ENCODE measurements at regions not wholly inside any gene's neighbourhood (a gene's known extent, or its start where the extent isn't known, plus 50 kb on each side); places are given as distances from the start of the nearest gene placed in this dataset.
"Not testable (repeated sequence)": the region's sequence is repeated elsewhere in the genome, so short reads cannot be mapped to it uniquely, and the experiment has no call there.

DNA sequence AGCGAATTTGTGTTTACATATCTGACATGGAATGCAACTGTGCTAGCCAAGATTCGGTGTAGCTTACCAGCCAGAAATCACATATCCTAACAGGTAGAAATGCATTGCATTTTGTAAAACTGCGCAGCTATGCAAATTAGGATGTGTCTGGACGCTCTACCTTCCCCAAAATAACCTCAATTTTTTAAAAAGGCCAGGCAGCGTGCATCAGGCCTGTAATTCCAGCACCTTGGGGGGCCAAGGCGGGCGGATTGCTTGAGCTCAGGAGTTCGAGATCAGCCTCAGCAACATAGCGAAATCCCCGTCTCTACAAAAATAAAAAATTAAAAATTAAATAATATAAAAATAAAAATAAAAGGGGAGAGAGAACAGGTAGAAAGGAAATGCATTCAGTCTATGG lies 305.0 kb downstream of the TYW1 start:
- Mint-ChIP-seq H3K27me3 (ENCODE audit: low read depth) (no peaks in the 10 kb centered on the region), H3K4me1 (ENCODE audit: low read depth) (peaks cover 33% of the 10 kb centered on the region), H3K27ac (no peak overlapping the region), H3K36me3 (ENCODE audit: insufficient read depth in 2 of 2) (no peaks in the 10 kb centered on the region), H3K4me3 (peak overlapping the region; percentile 88 to 95), H3K9me3 (no peaks in the 10 kb centered on the region)
- ATAC-seq (replicated peaks in 1 of 2), result no peak
- no peak for DNase-seq

DNA sequence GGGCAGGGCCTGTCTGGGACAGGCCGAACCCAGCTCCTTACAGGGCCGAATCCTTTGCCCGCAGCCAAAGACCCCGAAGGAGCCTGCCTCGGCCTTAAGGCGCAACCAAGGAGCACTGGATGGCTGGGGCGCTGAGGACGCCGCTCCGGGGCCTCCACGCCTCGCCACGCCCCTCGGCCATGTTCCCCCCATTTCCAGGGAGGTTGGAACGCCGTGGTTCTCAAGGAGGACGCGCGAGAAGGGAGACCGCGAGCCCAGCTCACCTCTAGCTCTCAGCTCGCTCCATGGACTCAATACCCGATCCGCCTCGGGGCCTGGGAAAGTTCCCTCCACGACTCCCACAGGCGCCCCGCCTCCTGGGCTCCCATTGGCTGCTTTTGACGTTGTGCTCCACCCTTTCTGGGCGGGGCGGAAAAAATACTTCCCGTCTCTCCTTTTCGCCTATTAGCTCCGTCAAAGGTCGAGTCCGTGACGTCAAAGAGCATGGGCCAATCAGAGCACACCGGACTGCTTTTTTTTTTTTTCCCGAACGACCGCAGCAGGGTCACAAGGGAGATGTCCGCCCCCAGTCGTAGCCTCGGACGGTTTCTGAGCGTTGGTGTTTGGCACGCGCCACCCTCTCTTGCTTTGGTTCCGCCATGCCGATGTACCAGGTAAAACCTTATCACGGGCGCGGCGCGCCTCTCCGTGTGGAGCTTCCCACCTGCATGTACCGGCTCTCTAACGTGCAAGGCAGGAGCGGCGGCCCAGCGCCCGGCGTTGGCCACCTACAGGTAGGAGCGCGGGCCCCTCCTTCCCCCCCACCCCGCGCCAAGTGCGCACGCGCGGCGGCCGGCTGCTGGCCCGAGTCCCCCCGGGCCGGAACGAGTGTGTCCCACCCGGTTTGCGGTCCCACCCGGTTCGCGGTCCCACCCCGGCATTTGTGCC lies 305.7 kb downstream of the TYW1 start:
- Mint-ChIP-seq H3K27ac (peak overlapping the region; percentile 97), H3K4me3 (peak overlapping the region; percentile 88 to 95), H3K4me1 (ENCODE audit: low read depth) (peaks cover 33% of the 10 kb centered on the region), H3K9me3 (no peaks in the 10 kb centered on the region), H3K36me3 (ENCODE audit: insufficient read depth in 2 of 2) (no peaks in the 10 kb centered on the region), H3K27me3 (ENCODE audit: low read depth) (no peaks in the 10 kb centered on the region)
- ATAC-seq (replicated peaks in 1 of 2) (peak; percentile 91 to 93), DNase-seq (peak; percentile 98 to 99)

DNA sequence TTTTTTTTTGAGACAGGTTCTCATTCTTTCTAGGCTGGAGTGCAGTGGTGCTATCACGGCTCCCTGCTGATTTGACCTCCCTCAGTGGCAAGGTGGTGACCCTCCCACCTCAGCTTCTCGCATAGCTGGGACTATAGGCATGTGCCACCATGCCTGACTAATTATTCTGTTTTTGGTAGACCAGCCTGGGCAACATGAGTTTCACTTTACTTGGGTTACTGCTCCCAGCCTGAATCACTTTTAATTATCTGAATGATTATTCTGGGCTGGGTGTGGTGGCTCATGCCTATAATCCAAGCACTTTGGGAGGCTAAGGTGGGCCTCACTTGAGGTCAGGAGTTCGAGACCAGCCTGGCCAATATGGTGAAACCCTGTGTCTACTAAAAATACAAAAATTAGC lies 308.2 kb downstream of the TYW1 start:
- not testable (repeated sequence) for ATAC-seq (replicated peaks in 1 of 2); DNase-seq; H3K27me3 Mint-ChIP-seq (ENCODE audit: low read depth); H3K36me3 Mint-ChIP-seq (ENCODE audit: insufficient read depth in 2 of 2); H3K9me3 Mint-ChIP-seq
- Mint-ChIP-seq H3K4me1 (ENCODE audit: low read depth) (peaks cover 33% of the 10 kb centered on the region), H3K4me3 (peak overlapping the region; percentile 44 to 78), H3K27ac (peak overlapping the region; percentile 30)

DNA sequence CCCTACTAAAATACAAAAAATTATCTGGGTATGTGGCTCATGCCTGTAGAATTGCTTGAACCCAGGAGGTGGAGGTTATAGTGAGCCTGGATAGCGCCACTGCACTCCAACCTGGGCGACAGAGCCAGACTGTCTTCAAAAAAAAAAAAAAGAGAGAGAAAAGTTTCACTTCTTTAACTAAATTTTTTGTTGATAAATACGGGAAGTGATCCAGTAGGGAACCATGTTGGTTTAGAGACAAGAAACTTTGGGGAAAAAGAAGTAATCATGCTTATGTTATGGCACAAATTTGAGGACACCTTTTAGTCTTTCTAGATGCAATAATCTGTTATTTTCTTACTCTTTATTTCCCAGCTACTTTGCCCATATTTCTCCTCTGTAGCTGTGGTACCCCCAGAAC lies 309.7 kb downstream of the TYW1 start:
- H3K27ac Mint-ChIP-seq, result no peak overlapping the region

DNA sequence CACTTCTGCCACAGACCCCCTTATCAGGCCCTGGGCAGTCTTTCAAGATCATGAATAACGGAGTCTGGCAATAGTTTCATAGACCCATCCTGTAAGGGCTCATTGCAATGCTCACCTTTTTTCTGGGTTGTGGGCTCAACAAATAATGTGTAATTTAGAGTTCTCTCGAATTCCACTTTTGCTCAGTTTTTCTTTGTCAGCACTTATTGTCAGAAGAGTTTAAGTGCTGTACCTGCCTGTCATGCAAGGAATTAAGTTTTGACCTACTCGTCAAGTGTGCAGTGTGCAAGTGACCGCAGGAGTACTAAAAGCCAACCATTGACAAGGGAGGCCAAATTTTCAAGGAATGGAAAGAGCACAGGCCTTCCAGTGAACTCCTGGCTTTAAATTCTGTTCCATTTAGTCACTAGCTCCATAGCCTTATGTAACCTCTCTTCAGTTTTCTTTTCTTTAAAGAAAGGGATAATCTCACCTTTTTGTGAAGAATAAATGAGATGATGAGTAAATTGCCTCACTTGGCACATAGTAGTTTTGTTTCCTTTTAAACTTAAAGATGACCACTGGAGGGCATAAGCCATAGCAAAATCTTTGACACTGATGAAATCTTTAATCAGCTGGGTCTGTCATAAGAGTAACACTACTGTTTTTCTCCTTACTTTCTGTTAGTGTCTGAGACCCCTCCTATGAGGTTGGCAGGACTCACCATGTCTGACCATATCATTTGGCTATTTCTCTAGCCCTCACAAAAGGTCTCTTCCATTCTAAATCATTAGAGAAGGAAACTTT lies 313.3 kb downstream of the TYW1 start:
- ATAC-seq (replicated peaks in 1 of 2) (no peak), DNase-seq (no peak)
- peaks cover under 1 to 25% of the 10 kb centered on the region in 2 donors for H3K36me3 Mint-ChIP-seq (ENCODE audit: insufficient read depth in 2 of 2)
- peaks cover 8% of the 10 kb centered on the region for H3K4me1 Mint-ChIP-seq (ENCODE audit: low read depth)
- no peaks in the 10 kb centered on the region for H3K9me3 Mint-ChIP-seq
- H3K4me3 Mint-ChIP-seq, result no peak overlapping the region
- H3K27me3 Mint-ChIP-seq (ENCODE audit: low read depth), result no peaks in the 10 kb centered on the region
- peak overlapping the region; percentile 93 for H3K27ac Mint-ChIP-seq

More for the DNA sequence above, 309.7 kb downstream of the TYW1 start:
- no peaks in the 10 kb centered on the region for H3K9me3 Mint-ChIP-seq
- peaks cover 0 to 13% of the 10 kb centered on the region in 2 donors for H3K36me3 Mint-ChIP-seq (ENCODE audit: insufficient read depth in 2 of 2)
- DNase-seq (no peak), ATAC-seq (replicated peaks in 1 of 2) (no peak)
- H3K4me3 Mint-ChIP-seq, result no peak overlapping the region
- no peaks in the 10 kb centered on the region for H3K27me3 Mint-ChIP-seq (ENCODE audit: low read depth)
- H3K4me1 Mint-ChIP-seq (ENCODE audit: low read depth), result peaks cover 25% of the 10 kb centered on the region

DNA sequence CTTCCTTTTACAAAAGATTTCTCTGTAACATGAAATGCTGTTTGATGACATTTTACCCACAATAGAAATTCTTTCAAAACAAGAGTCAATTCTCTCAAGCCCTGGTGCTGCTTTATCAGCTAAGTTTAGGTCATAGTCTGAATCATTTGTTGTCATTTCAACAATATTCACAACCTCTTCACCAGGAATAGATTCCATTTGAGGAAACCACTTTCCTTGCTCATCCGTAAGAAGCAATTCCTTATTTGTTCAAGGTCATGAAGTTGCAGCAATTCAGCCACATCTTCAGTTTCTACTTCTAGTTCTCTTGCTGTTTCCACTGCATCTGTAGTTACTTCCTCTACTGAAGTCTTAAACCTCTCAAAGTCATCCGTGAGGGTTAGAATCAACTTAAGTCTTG lies 315.3 kb downstream of the TYW1 start:
- DNase-seq, result no peak
- ATAC-seq (replicated peaks in 1 of 2), result no peak
- Mint-ChIP-seq H3K27ac (no peak overlapping the region), H3K4me3 (no peak overlapping the region), H3K27me3 (ENCODE audit: low read depth) (no peaks in the 10 kb centered on the region), H3K36me3 (ENCODE audit: insufficient read depth in 2 of 2) (peaks cover 2 to 25% of the 10 kb centered on the region in 2 donors), H3K4me1 (ENCODE audit: low read depth) (no peaks in the 10 kb centered on the region), H3K9me3 (no peaks in the 10 kb centered on the region)

DNA sequence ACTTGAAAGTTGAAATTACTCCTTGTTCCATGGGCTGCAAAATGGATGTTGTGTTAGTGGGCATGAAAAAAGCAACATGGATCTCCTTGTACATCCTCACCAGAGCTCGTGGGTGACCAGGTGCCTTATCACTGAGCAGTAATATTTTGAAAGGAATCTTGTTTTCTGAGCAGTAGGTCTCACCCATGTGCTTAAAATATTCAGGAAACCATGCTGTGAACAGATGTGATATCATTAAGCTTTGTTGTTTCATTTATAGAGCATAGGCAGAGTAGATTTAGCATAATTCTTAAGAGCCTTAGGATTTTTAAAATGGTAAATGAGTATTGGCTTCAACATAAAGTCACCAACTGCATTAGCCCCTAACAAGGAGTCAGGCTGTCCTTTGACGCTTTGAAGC lies 316.6 kb downstream of the TYW1 start:
- DNase-seq, result no peak
- H3K27me3 Mint-ChIP-seq (ENCODE audit: low read depth), result no peaks in the 10 kb centered on the region
- no peak for ATAC-seq (replicated peaks in 1 of 2)
- no peaks in the 10 kb centered on the region for H3K9me3 Mint-ChIP-seq
- no peaks in the 10 kb centered on the region for H3K4me1 Mint-ChIP-seq (ENCODE audit: low read depth)
- no peak overlapping the region for H3K27ac Mint-ChIP-seq
- peaks cover 2 to 24% of the 10 kb centered on the region in 2 donors for H3K36me3 Mint-ChIP-seq (ENCODE audit: insufficient read depth in 2 of 2)
- no peak overlapping the region for H3K4me3 Mint-ChIP-seq

DNA sequence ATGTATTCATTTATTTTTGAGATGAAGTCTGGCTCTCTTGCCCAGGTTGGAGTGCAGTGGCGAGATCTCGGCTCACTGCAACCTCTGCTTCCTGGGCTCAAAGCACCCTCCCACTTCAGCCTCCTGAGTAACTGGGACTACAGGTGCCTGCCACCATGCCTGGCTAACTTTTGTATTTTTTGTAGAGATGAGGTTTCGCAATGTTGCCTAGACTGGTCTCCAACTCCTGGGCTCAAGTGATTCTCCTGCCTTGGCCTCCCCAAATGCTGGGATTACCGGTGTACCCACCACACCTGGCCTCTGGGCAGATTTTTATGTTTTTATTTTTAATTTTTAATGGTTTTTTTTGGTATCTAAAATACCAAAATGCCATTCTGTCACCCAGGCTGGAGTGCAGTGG lies 320.3 kb downstream of the TYW1 start:
- not testable (repeated sequence) for H3K9me3 Mint-ChIP-seq; DNase-seq; H3K4me3 Mint-ChIP-seq; H3K27me3 Mint-ChIP-seq (ENCODE audit: low read depth); H3K4me1 Mint-ChIP-seq (ENCODE audit: low read depth); H3K27ac Mint-ChIP-seq; ATAC-seq (replicated peaks in 1 of 2)
- peaks cover 2 to 15% of the 10 kb centered on the region in 2 donors for H3K36me3 Mint-ChIP-seq (ENCODE audit: insufficient read depth in 2 of 2)

DNA sequence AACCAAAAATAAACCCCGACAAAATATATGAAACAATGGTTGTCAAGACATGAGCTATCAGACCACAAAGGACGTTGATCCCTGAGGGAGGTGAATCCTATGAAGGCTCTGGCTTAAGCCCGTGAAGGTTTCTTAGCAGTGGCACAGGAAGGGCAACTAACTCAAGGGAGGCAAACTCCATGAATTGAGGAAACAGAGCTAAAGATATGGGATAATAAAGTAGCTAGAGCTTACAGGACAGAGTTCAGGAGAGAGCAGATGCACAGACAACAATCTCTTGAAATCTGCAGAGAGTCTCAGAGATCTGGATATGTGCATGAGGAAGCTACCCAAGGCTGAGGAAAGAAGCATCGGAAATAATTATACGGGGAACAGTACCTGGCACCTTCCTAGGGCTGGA lies 331.6 kb downstream of the TYW1 start:
- H3K4me3 Mint-ChIP-seq; H3K9me3 Mint-ChIP-seq; H3K27me3 Mint-ChIP-seq (ENCODE audit: low read depth); H3K36me3 Mint-ChIP-seq (ENCODE audit: insufficient read depth in 2 of 2); H3K27ac Mint-ChIP-seq; DNase-seq; ATAC-seq (replicated peaks in 1 of 2); H3K4me1 Mint-ChIP-seq (ENCODE audit: low read depth): not testable (repeated sequence)

DNA sequence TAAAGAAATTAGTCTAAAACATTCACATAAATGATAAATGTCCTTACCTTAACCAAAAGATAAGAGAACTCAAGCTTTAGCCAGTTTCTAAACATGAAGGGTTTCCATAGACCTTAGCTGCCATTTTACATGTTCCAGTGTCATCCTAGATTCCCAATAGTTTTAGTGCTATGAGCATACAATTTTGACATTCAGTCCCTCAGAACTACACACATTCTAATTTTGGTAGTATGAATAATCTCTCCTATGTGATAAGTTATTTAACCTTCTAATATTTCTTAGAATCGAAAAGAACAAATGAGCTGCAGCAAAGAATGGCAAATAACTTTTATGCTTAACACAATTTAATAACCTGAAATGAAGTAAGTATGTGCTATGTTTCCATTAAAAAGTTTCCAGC lies 338.5 kb downstream of the TYW1 start:
- not testable (repeated sequence) for H3K4me1 Mint-ChIP-seq (ENCODE audit: low read depth); H3K36me3 Mint-ChIP-seq (ENCODE audit: insufficient read depth in 2 of 2); ATAC-seq (replicated peaks in 1 of 2); H3K27ac Mint-ChIP-seq; H3K27me3 Mint-ChIP-seq (ENCODE audit: low read depth); H3K4me3 Mint-ChIP-seq; DNase-seq; H3K9me3 Mint-ChIP-seq

DNA sequence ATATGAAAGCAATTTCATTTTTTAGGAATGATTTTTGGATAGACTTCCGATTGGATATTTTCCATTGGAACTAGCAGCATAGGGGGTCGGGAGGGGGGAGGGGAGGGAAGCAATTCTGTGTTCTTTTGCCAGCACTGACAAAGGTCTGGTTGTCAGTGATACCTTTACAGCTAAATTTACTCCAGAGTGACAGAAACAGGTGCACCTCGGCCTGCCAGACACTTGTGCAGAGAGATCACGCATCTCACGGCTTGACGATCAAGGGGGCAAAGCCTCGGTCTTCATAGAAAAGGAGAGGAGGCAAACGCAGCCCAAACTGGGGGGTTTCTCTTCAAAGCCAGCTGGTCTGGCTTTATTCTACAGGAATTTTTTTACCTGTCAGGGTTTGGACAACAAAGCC lies 339.0 kb downstream of the TYW1 start:
- H3K27me3 Mint-ChIP-seq (ENCODE audit: low read depth); H3K4me1 Mint-ChIP-seq (ENCODE audit: low read depth); H3K27ac Mint-ChIP-seq; DNase-seq; H3K4me3 Mint-ChIP-seq; ATAC-seq (replicated peaks in 1 of 2); H3K36me3 Mint-ChIP-seq (ENCODE audit: insufficient read depth in 2 of 2); H3K9me3 Mint-ChIP-seq: not testable (repeated sequence)

DNA sequence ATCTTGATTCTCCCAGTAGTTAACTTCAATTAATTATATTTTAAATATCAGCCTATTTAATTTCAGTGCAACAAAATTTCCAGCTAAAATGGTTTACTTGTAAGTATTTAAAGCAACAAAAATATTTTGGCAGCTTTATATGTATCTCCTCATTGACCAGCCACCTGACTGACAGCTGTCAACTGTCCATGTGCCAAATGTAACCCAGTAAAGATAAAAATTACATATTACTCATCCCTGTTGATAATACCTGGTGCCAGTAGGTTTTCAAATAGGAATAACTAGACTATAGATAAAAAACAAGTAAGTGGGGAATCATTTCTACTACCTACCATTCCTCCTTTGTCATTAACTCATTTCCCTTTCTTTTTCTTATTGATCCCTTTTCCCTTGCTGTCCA lies 341.9 kb downstream of the TYW1 start:
- not testable (repeated sequence) for H3K36me3 Mint-ChIP-seq (ENCODE audit: insufficient read depth in 2 of 2); DNase-seq; H3K27ac Mint-ChIP-seq; H3K4me1 Mint-ChIP-seq (ENCODE audit: low read depth); H3K4me3 Mint-ChIP-seq; H3K9me3 Mint-ChIP-seq; H3K27me3 Mint-ChIP-seq (ENCODE audit: low read depth); ATAC-seq (replicated peaks in 1 of 2)

DNA sequence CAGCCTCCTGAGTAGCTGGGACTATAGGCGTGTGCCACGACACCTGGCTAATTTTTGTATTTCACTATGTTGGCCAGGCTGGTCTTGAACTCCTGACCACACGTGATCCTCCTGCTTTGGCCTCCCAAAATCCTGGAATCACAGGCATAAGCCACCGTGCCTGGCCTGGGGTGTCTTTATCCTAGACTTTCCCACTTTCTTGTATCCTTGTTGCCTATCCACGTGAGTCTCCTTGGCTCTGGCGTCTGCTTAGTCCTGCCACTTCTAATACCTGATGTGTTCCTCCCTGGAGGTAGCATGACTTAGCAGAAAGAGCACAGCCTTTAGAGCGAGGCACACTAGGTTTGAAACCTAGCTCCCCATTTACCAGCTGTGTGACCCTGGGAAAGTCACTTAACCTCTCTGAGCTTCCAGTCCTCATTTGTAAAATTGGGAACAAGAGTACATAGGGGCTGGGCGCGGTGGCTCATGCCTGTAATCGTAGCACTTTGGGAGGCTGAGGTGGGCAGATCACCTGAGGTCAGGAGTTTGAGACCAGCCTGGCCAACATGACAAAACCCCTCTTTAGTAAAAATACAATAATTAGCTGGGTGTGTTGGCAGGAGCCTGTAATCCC lies 344.6 kb downstream of the TYW1 start:
- Mint-ChIP-seq H3K27me3 (ENCODE audit: low read depth) (no peaks in the 10 kb centered on the region), H3K4me3 (no peak overlapping the region), H3K36me3 (ENCODE audit: insufficient read depth in 2 of 2) (peaks cover 0 to 7% of the 10 kb centered on the region in 2 donors), H3K9me3 (peaks cover 0 to 2% of the 10 kb centered on the region in 2 donors), H3K27ac (no peak overlapping the region), H3K4me1 (ENCODE audit: low read depth) (no peaks in the 10 kb centered on the region)
- ATAC-seq (replicated peaks in 1 of 2) (no peak), DNase-seq (no peak)

All from activated T-cell treated with anti-CD3 and anti-CD28 coated beads, Interleukin-2, amount 50 U/mL, for 72 hours (primary cell).